ENCODE measurements at regions not wholly inside any gene's neighbourhood (a gene's known extent, or its start where the extent isn't known, plus 50 kb on each side); places are given as distances from the start of the nearest gene placed in this dataset.

DNA sequence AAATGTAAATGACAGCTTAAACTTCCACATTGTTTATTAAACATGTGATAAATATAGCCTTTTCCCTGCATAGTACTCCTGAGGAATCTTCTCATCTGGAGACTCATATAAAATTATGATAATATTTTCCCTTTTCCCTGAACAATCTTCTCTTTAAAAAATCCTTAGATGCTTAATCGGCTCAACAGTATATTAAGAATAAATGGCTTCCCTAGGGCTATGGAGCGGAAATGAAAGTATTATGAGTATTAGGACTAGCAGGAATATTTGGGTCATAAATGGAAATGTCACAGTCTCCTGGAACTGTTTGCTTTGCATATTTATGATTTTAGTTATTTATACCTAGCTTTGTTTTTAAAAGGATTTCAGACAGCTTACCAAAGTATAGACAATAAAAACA, 200.7 kb upstream of the PDE5A start:
- H3K4me3 ChIP-seq (ENCODE audit: low read length in 2 of 2) = no peak overlapping the region
- POLR2A ChIA-PET (ENCODE audit: partially characterized antibody) = no interaction called here
- Mint-ChIP-seq H3K9me3 (peaks cover 0 to 4% (median 0%) of the 10 kb centered on the region in 8 donors), H3K27ac (no peak overlapping the region), H3K36me3 (no peaks in the 10 kb centered on the region), H3K4me1 (no peaks in the 10 kb centered on the region), H3K27me3 (no peaks in the 10 kb centered on the region), H3K4me3 (no peak overlapping the region)
- H3K9me3 ChIP-seq (ENCODE audit: control insufficient read depth in 1 of 2, low read length in 2 of 2) = no peaks in the 10 kb centered on the region
- no peak for DNase-seq
- H3K36me3 ChIP-seq (ENCODE audit: insufficient read depth, low read length) = no peaks in the 10 kb centered on the region
- H3K27ac ChIP-seq (ENCODE audit: low read depth, low read length) = no peak overlapping the region
- no peaks in the 10 kb centered on the region for H3K27me3 ChIP-seq (ENCODE audit: insufficient read depth, low read length)
- CTCF ChIA-PET (ENCODE audit: partially characterized antibody) = no interaction called here
- intact Hi-C loops (cut with micrococcal nuclease) = no loop called here
- no peaks in the 10 kb centered on the region for H3K4me1 ChIP-seq (ENCODE audit: insufficient read depth, low read length)

DNA sequence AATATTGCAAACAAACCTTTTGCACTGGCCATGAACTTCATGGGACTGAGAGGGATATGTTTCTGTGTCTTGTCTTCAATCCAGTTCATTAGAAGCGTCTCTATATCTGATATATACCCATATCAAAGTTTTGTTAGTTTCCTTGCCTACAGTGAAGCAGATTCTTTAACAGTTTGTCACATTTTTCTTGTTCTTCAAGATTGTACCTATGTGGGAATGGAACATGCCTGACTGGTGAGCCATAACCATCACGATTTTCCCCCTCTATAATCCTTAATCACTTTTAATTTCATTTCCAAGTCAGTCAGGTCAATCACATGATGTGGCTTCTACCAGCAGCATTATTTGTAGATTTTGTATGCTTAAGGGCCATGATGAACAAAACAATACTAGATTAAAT, 197.1 kb upstream of the PDE5A start:
- ChIA-PET POLR2A (ENCODE audit: partially characterized antibody) (no interaction called here), CTCF (ENCODE audit: partially characterized antibody) (no interaction called here)
- H3K27ac Mint-ChIP-seq = no peak overlapping the region
- peaks cover 0 to 4% (median 0%) of the 10 kb centered on the region in 8 donors for H3K9me3 Mint-ChIP-seq
- no peak overlapping the region for H3K4me3 Mint-ChIP-seq
- no peak for DNase-seq
- H3K27ac ChIP-seq (ENCODE audit: low read depth, low read length) = no peak overlapping the region
- H3K9me3 ChIP-seq (ENCODE audit: control insufficient read depth in 1 of 2, low read length in 2 of 2) = no peaks in the 10 kb centered on the region
- H3K4me1 ChIP-seq (ENCODE audit: insufficient read depth, low read length) = no peaks in the 10 kb centered on the region
- intact Hi-C loops (cut with micrococcal nuclease) = no loop called here
- H3K36me3 Mint-ChIP-seq = no peaks in the 10 kb centered on the region
- no peaks in the 10 kb centered on the region for H3K27me3 ChIP-seq (ENCODE audit: insufficient read depth, low read length)
- H3K36me3 ChIP-seq (ENCODE audit: insufficient read depth, low read length) = no peaks in the 10 kb centered on the region
- no peaks in the 10 kb centered on the region for H3K4me1 Mint-ChIP-seq
- H3K4me3 ChIP-seq (ENCODE audit: low read length in 2 of 2) = no peak overlapping the region
- no peaks in the 10 kb centered on the region for H3K27me3 Mint-ChIP-seq

DNA sequence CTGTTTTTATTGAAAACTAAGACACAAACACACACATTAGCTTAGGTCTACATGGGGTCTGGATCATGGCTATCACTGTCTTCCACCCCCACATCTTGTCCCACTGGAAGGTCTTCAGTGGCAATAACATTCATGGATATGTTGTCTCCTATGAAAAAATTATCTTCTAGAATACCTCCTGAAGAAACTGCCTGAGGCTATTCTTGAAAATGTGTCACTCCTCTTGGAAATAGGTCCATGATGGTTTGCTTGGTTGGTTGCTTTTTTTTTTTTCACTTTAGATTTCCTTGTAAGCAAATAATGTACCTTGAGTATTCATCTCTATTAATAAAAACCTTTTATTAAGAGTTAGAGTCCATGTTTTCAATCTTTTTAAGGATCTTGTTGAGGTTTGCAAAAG, 195.3 kb upstream of the PDE5A start:
- DNase-seq = no peak
- H3K4me1 Mint-ChIP-seq = no peaks in the 10 kb centered on the region
- peaks cover 0 to 4% (median 0%) of the 10 kb centered on the region in 8 donors for H3K9me3 Mint-ChIP-seq
- H3K36me3 Mint-ChIP-seq = no peaks in the 10 kb centered on the region
- ChIA-PET CTCF (ENCODE audit: partially characterized antibody) (no interaction called here), POLR2A (ENCODE audit: partially characterized antibody) (no interaction called here)
- Histone ChIP-seq H3K27ac (ENCODE audit: low read depth, low read length) (no peak overlapping the region), H3K27me3 (ENCODE audit: insufficient read depth, low read length) (no peaks in the 10 kb centered on the region), H3K36me3 (ENCODE audit: insufficient read depth, low read length) (no peaks in the 10 kb centered on the region), H3K4me3 (ENCODE audit: low read length in 2 of 2) (no peak overlapping the region), H3K4me1 (ENCODE audit: insufficient read depth, low read length) (no peaks in the 10 kb centered on the region), H3K9me3 (ENCODE audit: control insufficient read depth in 1 of 2, low read length in 2 of 2) (no peaks in the 10 kb centered on the region)
- no peaks in the 10 kb centered on the region for H3K27me3 Mint-ChIP-seq
- no peak overlapping the region for H3K4me3 Mint-ChIP-seq
- no peak overlapping the region for H3K27ac Mint-ChIP-seq
- intact Hi-C loops (cut with micrococcal nuclease) = no loop called here

- no peaks in the 10 kb centered on the region for H3K36me3 Mint-ChIP-seq
- CTCF ChIA-PET (ENCODE audit: partially characterized antibody) = no interaction called here
- POLR2A ChIA-PET (ENCODE audit: partially characterized antibody) = no interaction called here
Observed at GRCh38 chr4:119823045-119823444, 194.4 kb upstream of the PDE5A start.

DNA sequence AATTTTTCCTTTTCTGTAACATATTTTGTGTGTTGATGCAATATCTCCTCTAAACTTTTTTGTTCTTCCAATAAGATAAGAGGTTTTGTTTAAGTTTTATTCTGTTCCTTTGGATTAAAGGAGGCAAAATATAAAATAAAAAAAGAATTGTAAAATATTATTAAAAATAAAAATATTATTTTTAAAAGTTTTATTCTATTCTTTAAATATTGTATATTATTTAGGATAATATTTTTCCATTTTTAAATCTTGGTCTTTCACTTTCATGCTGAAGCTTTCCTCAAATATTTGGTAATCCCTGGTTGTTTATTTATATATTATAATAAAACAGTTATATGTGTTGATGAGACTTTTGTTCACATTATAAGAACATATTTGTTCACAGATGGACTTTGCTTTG, 187.9 kb upstream of the PDE5A start:
- H3K36me3 ChIP-seq (ENCODE audit: insufficient read depth, low read length) = no peaks in the 10 kb centered on the region
- no peaks in the 10 kb centered on the region for H3K27me3 Mint-ChIP-seq
- H3K9me3 ChIP-seq (ENCODE audit: control insufficient read depth in 1 of 2, low read length in 2 of 2) = no peaks in the 10 kb centered on the region
- intact Hi-C loops (cut with micrococcal nuclease) = no loop called here
- CTCF ChIA-PET (ENCODE audit: partially characterized antibody) = no interaction called here
- no peak overlapping the region for H3K27ac Mint-ChIP-seq
- DNase-seq = no peak
- H3K9me3 Mint-ChIP-seq = peaks cover 2 to 18% (median 5%) of the 10 kb centered on the region in 8 donors
- no peak overlapping the region for H3K27ac ChIP-seq (ENCODE audit: low read depth, low read length)
- H3K4me3 ChIP-seq (ENCODE audit: low read length in 2 of 2) = no peak overlapping the region
- H3K36me3 Mint-ChIP-seq = no peaks in the 10 kb centered on the region
- POLR2A ChIA-PET (ENCODE audit: partially characterized antibody) = no interaction called here
- no peak overlapping the region for H3K4me3 Mint-ChIP-seq
- no peaks in the 10 kb centered on the region for H3K27me3 ChIP-seq (ENCODE audit: insufficient read depth, low read length)
- H3K4me1 Mint-ChIP-seq = no peaks in the 10 kb centered on the region
- H3K4me1 ChIP-seq (ENCODE audit: insufficient read depth, low read length) = no peaks in the 10 kb centered on the region

More at GRCh38 chr4:119823045-119823444, 194.4 kb upstream of the PDE5A start:
- Histone ChIP-seq H3K27me3 (ENCODE audit: insufficient read depth, low read length) (no peaks in the 10 kb centered on the region), H3K9me3 (ENCODE audit: control insufficient read depth in 1 of 2, low read length in 2 of 2) (no peaks in the 10 kb centered on the region), H3K4me3 (ENCODE audit: low read length in 2 of 2) (no peak overlapping the region), H3K27ac (ENCODE audit: low read depth, low read length) (no peak overlapping the region), H3K4me1 (ENCODE audit: insufficient read depth, low read length) (no peaks in the 10 kb centered on the region), H3K36me3 (ENCODE audit: insufficient read depth, low read length) (no peaks in the 10 kb centered on the region)
- no peak overlapping the region for H3K4me3 Mint-ChIP-seq
- no peaks in the 10 kb centered on the region for H3K4me1 Mint-ChIP-seq
- no peaks in the 10 kb centered on the region for H3K27me3 Mint-ChIP-seq
- peaks cover 0 to 4% (median 0%) of the 10 kb centered on the region in 8 donors for H3K9me3 Mint-ChIP-seq
- no peak overlapping the region for H3K27ac Mint-ChIP-seq
- intact Hi-C loops (cut with micrococcal nuclease) = no loop called here
- DNase-seq = no peak

GRCh38 chr4:119810001-119810400, 181.4 kb upstream of the PDE5A start:
- H3K4me3 Mint-ChIP-seq = no peak overlapping the region
- Histone ChIP-seq H3K36me3 (ENCODE audit: insufficient read depth, low read length) (no peaks in the 10 kb centered on the region), H3K27ac (ENCODE audit: low read depth, low read length) (no peak overlapping the region), H3K4me3 (ENCODE audit: low read length in 2 of 2) (no peak overlapping the region), H3K4me1 (ENCODE audit: insufficient read depth, low read length) (no peaks in the 10 kb centered on the region), H3K27me3 (ENCODE audit: insufficient read depth, low read length) (no peaks in the 10 kb centered on the region), H3K9me3 (ENCODE audit: control insufficient read depth in 1 of 2, low read length in 2 of 2) (no peaks in the 10 kb centered on the region)
- intact Hi-C loops (cut with micrococcal nuclease) = no loop called here
- no peak for DNase-seq
- peaks cover 3 to 4% of the 10 kb centered on the region in 2 donors for H3K27me3 Mint-ChIP-seq
- H3K4me1 Mint-ChIP-seq = no peaks in the 10 kb centered on the region
- CTCF ChIA-PET (ENCODE audit: partially characterized antibody) = no interaction called here
- POLR2A ChIA-PET (ENCODE audit: partially characterized antibody) = no interaction called here
- H3K27ac Mint-ChIP-seq = no peak overlapping the region
- peaks cover 2 to 22% (median 7%) of the 10 kb centered on the region in 8 donors for H3K9me3 Mint-ChIP-seq
- no peaks in the 10 kb centered on the region for H3K36me3 Mint-ChIP-seq

DNA sequence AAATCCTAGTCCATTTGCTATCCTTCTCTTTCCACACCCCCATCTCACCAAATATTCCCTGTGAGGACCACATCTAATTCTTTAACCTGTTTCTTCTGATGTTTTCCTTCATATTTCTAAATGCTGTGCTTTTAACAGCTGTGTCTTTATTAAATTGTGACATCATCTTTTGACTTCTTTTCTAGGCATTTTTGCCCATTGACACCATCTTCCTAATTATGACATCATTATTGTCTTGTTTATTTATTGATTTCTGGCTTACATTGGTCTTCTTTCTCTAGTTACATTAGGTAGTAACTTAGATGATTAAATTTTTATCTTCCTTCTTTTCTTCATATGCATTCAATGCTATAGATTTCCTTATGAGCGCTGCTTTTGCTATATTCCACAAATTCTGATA, 175.8 kb upstream of the PDE5A start:
- ChIA-PET POLR2A (ENCODE audit: partially characterized antibody) (no interaction called here), CTCF (ENCODE audit: partially characterized antibody) (no interaction called here)
- no peak overlapping the region for H3K27ac Mint-ChIP-seq
- H3K4me1 ChIP-seq (ENCODE audit: insufficient read depth, low read length) = no peaks in the 10 kb centered on the region
- no peak overlapping the region for H3K4me3 Mint-ChIP-seq
- H3K27me3 ChIP-seq (ENCODE audit: insufficient read depth, low read length) = no peaks in the 10 kb centered on the region
- H3K9me3 ChIP-seq (ENCODE audit: control insufficient read depth in 1 of 2, low read length in 2 of 2) = no peaks in the 10 kb centered on the region
- H3K27ac ChIP-seq (ENCODE audit: low read depth, low read length) = no peak overlapping the region
- DNase-seq = no peak
- peaks cover 4 to 6% of the 10 kb centered on the region in 2 donors for H3K27me3 Mint-ChIP-seq
- intact Hi-C loops (cut with micrococcal nuclease) = no loop called here
- H3K4me3 ChIP-seq (ENCODE audit: low read length in 2 of 2) = no peak overlapping the region
- no peaks in the 10 kb centered on the region for H3K36me3 Mint-ChIP-seq
- no peaks in the 10 kb centered on the region for H3K36me3 ChIP-seq (ENCODE audit: insufficient read depth, low read length)
- no peaks in the 10 kb centered on the region for H3K4me1 Mint-ChIP-seq
- H3K9me3 Mint-ChIP-seq = peaks cover 0 to 4% (median 0%) of the 10 kb centered on the region in 8 donors

DNA sequence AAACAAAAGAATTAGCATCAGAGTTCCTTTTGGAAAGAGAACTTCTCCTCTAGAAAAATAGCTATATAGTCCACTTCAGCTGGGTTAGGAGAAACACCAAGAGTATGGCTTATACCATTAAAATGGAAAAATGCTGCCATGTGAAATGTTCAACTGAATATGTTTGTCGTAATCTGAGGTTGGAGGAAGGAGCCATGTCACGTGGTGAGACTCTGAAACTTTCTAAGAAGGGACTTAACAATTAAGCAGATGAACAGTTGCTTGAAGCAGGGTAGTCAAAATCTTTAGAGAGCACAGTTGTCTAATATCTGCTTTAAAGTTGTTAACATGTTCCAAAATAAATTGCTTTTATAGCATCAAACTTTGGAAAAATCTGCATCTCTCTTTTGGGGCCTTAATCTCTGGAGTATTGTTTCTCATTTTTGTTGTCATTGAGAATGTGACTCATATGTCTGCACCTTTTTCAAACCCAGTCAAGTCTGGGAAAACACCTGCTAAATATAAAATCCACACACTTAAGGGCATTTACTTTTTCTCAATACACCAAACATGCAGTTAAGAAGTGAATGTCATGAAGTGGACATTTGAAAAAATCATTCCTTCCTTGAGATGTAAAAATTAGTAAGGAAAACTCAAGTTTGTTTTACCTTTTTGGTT, 168.8 kb upstream of the PDE5A start:
- Histone ChIP-seq H3K27me3 (ENCODE audit: insufficient read depth, low read length) (no peaks in the 10 kb centered on the region), H3K36me3 (ENCODE audit: insufficient read depth, low read length) (no peaks in the 10 kb centered on the region), H3K4me1 (ENCODE audit: insufficient read depth, low read length) (no peaks in the 10 kb centered on the region), H3K27ac (ENCODE audit: low read depth, low read length) (no peak overlapping the region), H3K9me3 (ENCODE audit: control insufficient read depth in 1 of 2, low read length in 2 of 2) (no peaks in the 10 kb centered on the region), H3K4me3 (ENCODE audit: low read length in 2 of 2) (no peak overlapping the region)
- H3K36me3 Mint-ChIP-seq = no peaks in the 10 kb centered on the region
- intact Hi-C loops (cut with micrococcal nuclease) = no loop called here
- ChIA-PET CTCF (ENCODE audit: partially characterized antibody) (no interaction called here), POLR2A (ENCODE audit: partially characterized antibody) (no interaction called here)
- H3K9me3 Mint-ChIP-seq = peaks cover 0 to 2% (median 0%) of the 10 kb centered on the region in 8 donors
- peaks cover 0 to 6% of the 10 kb centered on the region in 2 donors for H3K27me3 Mint-ChIP-seq
- no peak overlapping the region for H3K27ac Mint-ChIP-seq
- no peaks in the 10 kb centered on the region for H3K4me1 Mint-ChIP-seq
- DNase-seq = no peak
- H3K4me3 Mint-ChIP-seq = no peak overlapping the region
